Tibial nerve (tissue), 4 donors: ENCODE measurements at regions not wholly inside any gene's neighbourhood (a gene's known extent, or its start where the extent isn't known, plus 50 kb on each side); places are given as distances from the start of the nearest gene placed in this dataset.
A peak's percentile ranks its signal among the peaks of the same experiment; 100 is the strongest.

Experiments
- DNase-seq, 2 donors: peaks; one replicate each; pipeline ENCODE4 v3.0.0-alpha.2; 2019; ENCODE audit warnings: low spot score in 2 of 2
- H3K27ac ChIP-seq, 4 donors: fragments of 200-600 bp; sonication (generic) in 3 of 4; one replicate each; pipeline ENCODE4 v1.5.1; 2017 to 2019; ENCODE audit warnings: mild to moderate bottlenecking in 1 of 4
- H3K27me3 ChIP-seq, 2 donors: fragments of 200-600 bp; sonication (generic) in 1 of 2; one replicate each; pipeline versions ENCODE4 v1.5.1 to v1.6.0; 2017 to 2019
- H3K36me3 ChIP-seq, 3 donors: fragments of 200-600 bp; sonication (generic); one replicate each; pipeline ENCODE4 v1.5.1; 2018 to 2019
- H3K4me1 ChIP-seq, 4 donors: fragments of 200-600 bp; sonication (generic) in 3 of 4; one replicate each; pipeline ENCODE4 v1.5.1; 2017 to 2019
- H3K4me3 ChIP-seq, 4 donors: fragments of 200-600 bp; sonication (generic) in 3 of 4; one replicate each; pipeline ENCODE4 v1.5.1; 2017 to 2019; ENCODE audit warnings: mild to moderate bottlenecking in 1 of 4, moderate library complexity in 1 of 4
- H3K9me3 ChIP-seq, 4 donors: fragments of 200-600 bp; sonication (generic) in 3 of 4; one replicate each; pipeline ENCODE4 v1.5.1; 2017 to 2019
- CTCF ChIP-seq, 5 experiments: fragments of 200-600 bp in 3 of 5; fragments of 450-650 bp in 2 of 5; sonication (generic) in 3 of 5; IDR thresholded peaks; one replicate each; pipeline ENCODE4 v1.5.1; 2016 to 2019; ENCODE audit warnings: antibody characterized with exemption in 5 of 5, mild to moderate bottlenecking in 3 of 5, moderate library complexity in 2 of 5
- EP300 ChIP-seq, 2 donors: sonication (generic); formaldehyde crosslinking; IDR thresholded peaks; one replicate each; pipeline ENCODE4 v1.6.1; 2017; ENCODE audit warnings: antibody characterized with exemption in 2 of 2, mild to moderate bottlenecking in 1 of 2
- POLR2A ChIP-seq, 2 donors: fragments of 450-650 bp; IDR thresholded peaks; one replicate each; pipeline ENCODE4 v1.6.1; 2017; ENCODE audit warnings: antibody characterized with exemption in 2 of 2, mild to moderate bottlenecking in 2 of 2, moderate library complexity in 2 of 2
- WGBS, 2 donors: methylation state at CpG; one replicate each; pipeline ENCODE4 v1.1.5; 2018; 5-methylcytosine and 5-hydroxymethylcytosine counted together

GRCh38 chr6:14646371-14646770 is 528.8 kb downstream of the CD83 start:
- Histone ChIP-seq H3K4me3 (no peak overlapping the region), H3K9me3 (no peaks in the 10 kb centered on the region), H3K4me1 (peaks cover 0 to 6% (median 3%) of the 10 kb centered on the region in 4 donors), H3K27me3 (no peaks in the 10 kb centered on the region), H3K36me3 (no peaks in the 10 kb centered on the region), H3K27ac (no peak overlapping the region)
- 100% methylated on average over 1 of the region's 1 CpG for WGBS, 2 donors
- TF ChIP-seq POLR2A (IDR thresholded peaks at IDR 0.05), result no peak
- TF ChIP-seq EP300 (IDR thresholded peaks at IDR 0.05), result no peak
- TF ChIP-seq CTCF (IDR thresholded peaks at IDR 0.05), result no peak
- DNase-seq, result no peak

GRCh38 chr6:14647357-14647756 is 529.8 kb downstream of the CD83 start:
- no peak for DNase-seq
- no peaks in the 10 kb centered on the region for H3K9me3 ChIP-seq
- no peak overlapping the region for H3K27ac ChIP-seq
- 78 to 83% methylated on average over 6 of the region's 6 CpGs for WGBS, 2 donors
- no peak overlapping the region for H3K4me3 ChIP-seq
- no peaks in the 10 kb centered on the region for H3K27me3 ChIP-seq
- H3K36me3 ChIP-seq, result no peaks in the 10 kb centered on the region
- TF ChIP-seq EP300 (IDR thresholded peaks at IDR 0.05) (no peak), POLR2A (IDR thresholded peaks at IDR 0.05) (no peak), CTCF (IDR thresholded peaks at IDR 0.05) (no peak)
- H3K4me1 ChIP-seq, result no peaks in the 10 kb centered on the region

GRCh38 chr6:14652536-14652935 is 535.0 kb downstream of the CD83 start:
- Histone ChIP-seq H3K36me3 (no peaks in the 10 kb centered on the region), H3K4me1 (peaks cover 0 to 17% (median 5%) of the 10 kb centered on the region in 4 donors), H3K9me3 (no peaks in the 10 kb centered on the region), H3K27me3 (no peaks in the 10 kb centered on the region), H3K27ac (no peak overlapping the region), H3K4me3 (no peak overlapping the region)
- no peak for DNase-seq
- TF ChIP-seq CTCF (IDR thresholded peaks at IDR 0.05), result no peak
- TF ChIP-seq POLR2A (IDR thresholded peaks at IDR 0.05), result no peak
- no peak for TF ChIP-seq EP300 (IDR thresholded peaks at IDR 0.05)

GRCh38 chr6:14655201-14656061 is 537.9 kb downstream of the CD83 start:
- no peak overlapping the region for H3K4me3 ChIP-seq
- H3K36me3 ChIP-seq, result no peaks in the 10 kb centered on the region
- H3K4me1 ChIP-seq, result peaks cover 0 to 17% (median 5%) of the 10 kb centered on the region in 4 donors
- no peaks in the 10 kb centered on the region for H3K27me3 ChIP-seq
- peak overlapping the region in 1 of 4 donors; percentile 18 for H3K27ac ChIP-seq
- no peak for DNase-seq
- no peak for TF ChIP-seq CTCF (IDR thresholded peaks at IDR 0.05)
- WGBS, 2 donors, result 50 to 57% methylated on average over 16 of the region's 16 CpGs
- H3K9me3 ChIP-seq, result no peaks in the 10 kb centered on the region

- DNase-seq, result no peak
- H3K27me3 ChIP-seq, result no peaks in the 10 kb centered on the region
- peak overlapping the region in 1 of 4 donors; percentile 18 for H3K27ac ChIP-seq
- no peak overlapping the region for H3K4me3 ChIP-seq
- WGBS, 2 donors, result 21 to 22% methylated on average over 4 of the region's 4 CpGs
- H3K36me3 ChIP-seq, result no peaks in the 10 kb centered on the region
- H3K9me3 ChIP-seq, result no peaks in the 10 kb centered on the region
- no peak for TF ChIP-seq CTCF (IDR thresholded peaks at IDR 0.05)
- H3K4me1 ChIP-seq, result peaks cover 0 to 17% (median 5%) of the 10 kb centered on the region in 4 donors
These were observed 538.5 kb downstream of the CD83 start for GRCh38 chr6:14656078-14656521.
